NCI-H524 treated with DMSO at 0.1 percent for 48 hours (cell line): ENCODE measurements at regions not wholly inside any gene's neighbourhood (a gene's known extent, or its start where the extent isn't known, plus 50 kb on each side); places are given as distances from the start of the nearest gene placed in this dataset.
A peak's percentile ranks its signal among the peaks of the same experiment; 100 is the strongest.

Experiments
- DNase-seq: peaks from one replicate; lab custom pipeline; 2025; lab: John Stamatoyannopoulos, UW

DNA sequence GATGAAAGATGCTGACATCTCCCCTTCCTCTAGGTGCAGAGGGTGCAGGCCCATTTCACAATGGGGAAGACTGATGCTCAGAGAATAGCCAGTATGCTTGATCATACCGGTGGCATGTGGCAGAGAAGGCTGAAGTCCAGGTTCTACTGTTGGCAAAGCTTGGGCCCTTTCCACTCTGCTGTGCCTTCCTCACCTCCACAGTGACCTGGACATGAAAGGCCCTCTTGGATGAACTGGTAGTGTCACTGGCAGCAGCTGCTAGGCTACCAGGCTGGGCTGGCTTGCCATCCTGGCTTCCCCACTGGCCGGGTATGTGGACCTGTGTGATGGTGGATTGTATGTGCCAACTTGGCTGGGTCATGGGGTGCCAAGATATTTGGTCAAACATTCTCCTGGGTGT, 92.0 kb downstream of the GADD45G start:
- DNase-seq = no peak

DNA sequence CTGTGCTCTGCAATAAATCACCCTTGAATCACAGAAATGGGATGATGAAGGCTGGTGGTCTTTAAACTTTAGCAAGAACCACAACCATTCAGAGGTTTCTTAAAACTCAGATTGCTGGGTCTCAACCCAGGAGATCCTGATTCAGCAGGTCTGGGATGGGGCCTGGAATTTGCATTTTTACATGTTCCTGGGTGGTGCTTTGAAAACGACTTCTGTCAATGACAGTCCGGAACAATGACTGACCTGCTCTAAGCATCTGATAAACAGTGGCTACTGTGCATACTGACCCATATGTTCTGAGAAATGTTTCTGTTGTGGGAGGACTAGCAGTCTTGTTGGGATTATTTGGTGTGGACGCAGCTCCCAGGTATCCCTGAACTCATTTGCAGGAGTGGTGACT, 92.7 kb downstream of the GADD45G start:
- DNase-seq = no peak

- no peak for DNase-seq
Observed at GRCh38 chr9:89698411-89699005, 93.7 kb downstream of the GADD45G start.

DNA sequence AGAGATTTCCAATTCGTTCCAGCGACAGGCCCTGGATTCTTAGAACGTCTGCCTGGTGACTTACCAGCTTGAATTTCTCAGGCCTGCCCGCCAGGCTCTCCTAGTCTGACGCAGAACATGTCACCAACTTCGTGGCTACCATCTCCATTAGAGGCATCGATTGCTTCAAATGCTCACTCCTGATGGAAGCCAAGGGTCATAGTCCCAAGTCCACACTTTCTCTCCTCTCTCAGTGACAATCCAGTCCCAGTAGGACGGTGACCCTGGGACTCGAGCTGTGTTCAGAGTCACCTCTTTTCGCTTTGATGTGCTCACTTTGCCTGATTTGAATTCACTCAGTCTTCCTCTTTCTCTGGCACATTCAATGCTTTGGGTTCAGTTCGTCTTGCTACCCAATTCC, 94.8 kb downstream of the GADD45G start:
- DNase-seq = no peak

GRCh38 chr9:89701221-89701798, 96.5 kb downstream of the GADD45G start:
- no peak for DNase-seq

DNA sequence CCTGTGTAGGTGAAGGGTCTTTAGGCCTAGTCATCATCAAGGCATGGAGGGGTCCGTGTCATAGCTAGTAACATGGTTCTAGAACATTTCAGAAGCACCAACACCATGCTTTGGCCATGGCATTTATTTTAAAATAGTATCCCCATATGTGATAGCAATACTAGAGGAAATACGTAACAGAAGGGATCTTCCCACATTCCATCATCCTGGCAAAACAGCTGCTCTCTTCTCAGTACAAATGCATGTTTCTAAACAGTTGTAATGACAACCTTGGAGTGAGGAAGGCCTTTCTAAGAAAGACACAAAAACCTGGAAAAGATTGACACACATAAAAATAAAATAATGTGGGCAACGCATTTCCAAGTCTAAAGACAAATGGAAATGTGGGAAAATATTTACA, 97.6 kb downstream of the GADD45G start:
- DNase-seq = no peak

DNA sequence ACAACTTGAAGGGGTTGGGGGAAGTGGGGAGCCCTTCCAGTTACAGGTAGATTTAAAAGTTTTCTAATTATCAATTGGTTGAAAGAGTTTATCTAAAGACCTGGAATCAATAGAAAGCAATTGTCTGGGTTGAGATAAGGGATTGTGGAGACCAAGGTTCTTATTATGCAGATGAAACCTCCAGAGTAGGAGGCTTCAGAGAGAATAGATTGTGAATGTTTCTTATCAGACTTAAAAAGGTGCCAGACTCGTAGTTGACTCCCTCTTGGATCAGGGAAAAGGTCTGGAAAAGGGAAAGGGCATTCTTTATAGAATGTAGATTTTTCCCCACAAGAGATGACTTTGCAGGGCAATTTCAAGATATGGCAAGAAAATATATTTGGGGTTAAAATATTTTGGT, 100.8 kb downstream of the GADD45G start:
- DNase-seq = no peak

DNA sequence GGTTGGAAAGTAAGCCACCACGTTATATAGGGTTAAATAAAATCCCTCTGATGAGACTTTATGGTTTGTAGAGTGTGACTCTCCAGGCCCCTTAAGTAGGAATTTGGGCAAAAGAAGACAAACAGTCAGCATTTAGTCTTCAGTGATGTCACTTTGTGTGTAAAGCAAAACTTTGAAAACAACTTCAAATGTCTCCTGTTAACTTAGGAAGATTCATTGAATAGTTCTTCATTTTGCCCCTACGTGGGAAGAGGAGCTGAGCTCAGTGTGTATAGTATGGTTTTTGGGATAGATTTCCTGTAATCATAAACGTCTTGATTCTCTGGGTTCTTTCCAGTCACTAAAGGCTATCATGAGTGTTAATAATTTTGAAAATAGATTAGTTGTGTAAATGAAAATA, 101.3 kb downstream of the GADD45G start:
- DNase-seq = no peak

DNA sequence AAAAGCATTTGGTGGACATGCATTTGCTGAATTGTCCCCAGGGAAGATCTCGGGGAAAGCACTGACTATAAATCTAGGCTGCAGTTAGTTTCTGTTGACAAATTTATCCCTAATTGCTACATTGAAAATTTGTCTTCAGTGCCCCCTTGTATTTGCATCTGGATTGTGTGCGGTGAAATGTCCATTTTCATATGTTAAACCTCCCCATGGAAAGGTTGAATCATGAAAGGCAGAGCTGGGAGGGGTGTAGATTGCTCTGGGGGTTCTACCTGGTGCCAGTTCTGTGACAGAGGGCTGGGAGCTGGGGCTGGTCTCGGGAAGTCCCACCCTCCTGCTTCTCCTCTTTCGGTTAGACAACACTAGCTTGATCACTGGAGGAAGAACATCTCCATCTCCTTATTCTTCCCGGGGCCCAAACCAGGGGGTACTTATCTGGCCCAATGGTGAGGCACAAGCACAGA, 101.9 kb downstream of the GADD45G start:
- DNase-seq = no peak

DNA sequence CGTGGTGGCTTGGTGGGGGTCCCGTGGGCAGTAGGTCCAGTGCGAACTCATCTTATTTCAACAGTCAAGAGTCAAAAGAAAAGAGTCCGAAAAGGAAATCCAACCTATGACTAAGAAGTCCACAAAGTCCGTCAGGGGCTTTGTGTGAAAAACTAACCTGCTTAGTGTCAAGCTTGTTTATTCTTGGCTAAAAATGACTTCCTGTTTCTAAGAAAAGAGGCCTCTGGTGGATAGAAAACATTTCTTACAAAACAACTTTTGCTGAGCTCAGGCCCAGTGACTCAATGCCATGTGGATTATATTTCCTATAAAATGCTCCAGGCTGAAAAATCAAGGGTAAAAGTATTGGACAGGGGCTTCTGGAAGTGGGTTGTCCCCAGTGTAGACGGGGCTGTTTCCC, 105.9 kb downstream of the GADD45G start:
- DNase-seq = no peak

DNA sequence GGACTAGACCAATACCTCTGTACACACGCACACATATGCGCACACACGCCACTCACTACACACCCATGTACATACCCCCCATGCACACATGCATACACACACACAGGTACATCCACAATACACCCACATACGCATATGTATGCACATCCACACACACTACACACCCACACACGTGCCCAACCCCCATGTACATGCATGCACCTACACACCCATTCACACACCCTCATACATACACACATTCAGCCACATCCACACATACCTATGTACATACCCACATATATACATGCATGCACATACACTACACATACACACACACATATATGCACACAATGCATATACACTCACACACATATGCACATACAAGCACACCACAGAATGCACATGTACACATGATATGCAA, 107.1 kb downstream of the GADD45G start:
- DNase-seq = no peak

DNA sequence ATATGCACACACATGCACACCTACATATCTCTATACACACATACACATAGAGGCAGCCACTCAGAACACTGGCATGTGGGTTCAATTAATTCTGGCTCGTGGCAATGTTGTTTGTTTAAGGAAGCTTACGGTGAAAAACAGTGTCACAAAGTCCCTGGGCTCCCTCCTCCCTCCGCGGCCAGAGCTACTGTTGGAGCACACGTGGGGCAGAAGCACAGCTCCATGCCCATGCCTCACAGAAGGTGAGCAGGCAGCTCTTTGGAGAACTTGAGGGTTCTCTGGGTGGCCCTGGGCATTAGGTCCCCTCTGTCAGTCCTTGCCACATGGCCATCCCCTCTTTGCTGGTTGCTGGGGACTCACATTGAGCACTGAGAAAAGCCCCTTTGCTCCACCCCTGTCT, 107.5 kb downstream of the GADD45G start:
- DNase-seq = no peak

DNA sequence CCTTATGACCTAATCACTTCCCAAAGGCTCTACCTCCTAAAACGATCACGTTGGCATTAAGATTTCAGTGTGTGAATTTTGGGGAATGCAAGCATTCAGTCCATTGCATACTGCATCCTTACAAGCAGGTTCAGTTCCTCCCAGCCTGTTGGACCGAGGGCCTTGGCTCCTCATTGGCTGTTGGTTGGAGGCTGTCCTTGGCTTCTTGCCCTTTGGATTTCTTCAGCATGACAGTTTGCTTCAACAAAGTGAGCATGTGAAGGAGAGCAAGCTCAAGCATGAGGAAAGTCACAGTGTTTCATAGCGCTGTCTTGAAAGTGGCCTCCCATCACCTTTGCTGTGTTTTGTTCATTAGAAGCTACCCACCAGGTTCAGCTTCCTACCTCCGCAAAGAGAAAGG, 109.5 kb downstream of the GADD45G start:
- no peak for DNase-seq

DNA sequence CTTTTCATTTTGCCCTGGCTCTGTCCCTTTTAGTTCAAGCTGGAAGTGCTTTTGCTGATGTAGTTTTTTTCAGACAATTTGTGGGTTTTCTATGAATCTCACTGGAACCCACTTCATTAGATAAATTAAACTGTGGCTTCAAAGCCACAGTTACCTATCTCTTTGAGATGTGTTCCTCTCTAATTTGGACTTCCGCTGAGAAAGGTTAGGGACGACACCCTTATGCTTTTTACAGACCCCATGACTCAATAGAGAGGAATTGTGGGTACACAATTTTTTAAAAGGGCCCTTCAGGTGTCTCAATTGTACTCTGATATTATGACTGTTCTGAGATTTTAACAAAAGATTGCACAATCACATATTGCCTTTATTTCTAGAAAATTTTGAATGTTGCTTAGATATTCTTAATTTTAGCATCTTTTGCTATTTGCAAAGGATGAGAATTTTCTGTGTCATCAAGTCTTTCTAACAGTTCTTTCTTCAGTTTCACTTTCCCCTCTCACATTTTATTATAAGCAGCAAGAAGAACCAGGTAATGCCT, 110.6 kb downstream of the GADD45G start:
- DNase-seq = no peak

DNA sequence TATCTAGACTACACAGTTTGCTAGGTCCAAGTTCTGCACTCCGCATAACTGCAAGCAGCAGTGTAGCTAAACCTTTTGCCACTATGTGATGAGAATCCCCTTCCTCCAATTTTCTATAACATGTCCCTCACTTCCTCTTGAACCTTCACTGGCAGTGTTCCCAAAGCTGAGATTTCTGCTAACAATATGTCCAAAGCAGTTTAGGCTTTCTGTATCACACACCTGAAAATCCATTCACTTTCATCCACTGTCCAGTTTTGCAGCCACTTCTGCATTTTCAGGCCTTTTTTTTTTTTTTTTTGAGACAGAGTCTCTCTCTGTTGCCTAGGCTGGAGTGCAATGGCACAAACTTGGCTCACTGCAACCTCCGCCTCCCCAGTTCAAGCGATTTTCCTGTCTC, 111.1 kb downstream of the GADD45G start:
- DNase-seq = no peak

DNA sequence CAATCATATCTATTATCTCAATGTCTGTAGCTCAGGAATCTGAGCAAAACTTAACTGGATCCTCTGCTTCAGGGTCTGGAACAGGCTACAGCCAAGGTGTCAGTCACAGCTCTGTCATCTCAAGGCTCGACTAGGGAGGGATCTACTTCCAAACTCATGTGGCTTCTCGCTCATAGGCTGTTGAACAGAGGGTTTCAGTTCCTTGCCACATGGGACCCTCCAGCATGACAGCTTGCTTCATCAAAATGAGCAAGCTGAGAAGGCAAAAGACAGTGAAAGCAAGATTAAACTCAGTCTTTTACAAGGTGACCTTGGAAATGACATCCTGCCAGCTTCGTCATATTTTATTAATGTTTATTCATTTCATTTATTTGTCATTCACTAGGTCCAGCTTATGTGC, 111.7 kb downstream of the GADD45G start:
- DNase-seq = no peak

DNA sequence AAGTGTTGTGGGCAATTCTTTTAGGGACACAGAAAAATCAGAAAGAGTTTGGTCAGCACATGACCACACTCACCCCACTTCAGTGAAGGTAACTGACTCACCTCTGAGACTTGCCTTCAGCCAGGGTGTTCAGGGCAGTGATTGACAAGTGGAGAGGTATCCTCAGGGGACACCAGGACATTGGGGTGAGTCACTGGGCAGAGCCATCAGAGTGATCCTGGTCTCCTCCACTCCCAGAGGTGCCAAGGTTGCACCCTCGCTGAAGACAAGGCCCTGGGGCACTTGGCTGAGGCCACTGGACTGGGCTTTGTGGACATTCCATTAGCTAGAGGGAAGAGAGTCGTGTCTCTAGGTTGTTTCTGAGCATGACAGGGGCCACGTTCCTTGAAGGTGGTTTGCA, 113.4 kb downstream of the GADD45G start:
- DNase-seq = no peak

- DNase-seq = no peak
Observed at GRCh38 chr9:89718651-89719050, 113.8 kb downstream of the GADD45G start.

- no peak for DNase-seq
Observed at GRCh38 chr9:89719202-89719601, 114.4 kb downstream of the GADD45G start.

- DNase-seq = no peak
Observed at GRCh38 chr9:89720696-89721175, 115.9 kb downstream of the GADD45G start.

GRCh38 chr9:89721176-89721700, 116.4 kb downstream of the GADD45G start:
- DNase-seq = peak; percentile 29

- DNase-seq = peak; percentile 29
Observed at GRCh38 chr9:89721971-89722530, 117.2 kb downstream of the GADD45G start.

GRCh38 chr9:89722712-89723111, 117.9 kb downstream of the GADD45G start:
- peak; percentile 46 for DNase-seq
